OCI-LY7 (cell line): ENCODE measurements at regions not wholly inside any gene's neighbourhood (a gene's known extent, or its start where the extent isn't known, plus 50 kb on each side); places are given as distances from the start of the nearest gene placed in this dataset.

Source experiments
- BruUV-seq: library from RNA; stranded (reverse); fragments of 400-500 nt; replicated peaks from 2 replicates; lab custom pipeline; 2021; lab: Mats Ljungman, UMichigan
- CTCF ChIA-PET: fragments of 300-600 bp; sonication (Branson Sonifier 250); formaldehyde crosslinking; loops from one replicate; lab custom pipeline; 2022; ENCODE audit warnings: antibody characterized with exemption; ENCODE audit not compliant: unreplicated experiment; lab: Charles Lee
- POLR2A ChIA-PET: fragments of 300-600 bp; sonication (Branson Sonifier 250); formaldehyde crosslinking; loops from one replicate; lab custom pipeline; 2022; ENCODE audit warnings: antibody characterized with exemption; lab: Charles Lee
- DNase-seq: peaks from one replicate; pipeline ENCODE4 v3.0.0-alpha.2; 2015; ENCODE audit warnings: low spot score
- H2AFZ ChIP-seq: fragments of 200-600 bp; sonication (generic), shearing (Covaris generic); 2 replicates; pipeline ENCODE4 v1.6.1; 2014; ENCODE audit warnings: mild to moderate bottlenecking, antibody characterized with exemption, low read length, moderate library complexity
- H3K27ac ChIP-seq: fragments of 200-600 bp; sonication (generic); 2 replicates; pipeline ENCODE4 v1.5.1; 2014; ENCODE audit warnings: mixed run types, low read depth, mild to moderate bottlenecking, moderate library complexity, low read length, inconsistent platforms; ENCODE audit not compliant: poor library complexity, severe bottlenecking
- H3K36me3 ChIP-seq: fragments of 200-600 bp; sonication (generic); 2 replicates; pipeline ENCODE4 v1.6.1; 2014; ENCODE audit warnings: mild to moderate bottlenecking, antibody characterized with exemption, low read length, moderate library complexity, mixed read lengths; ENCODE audit not compliant: insufficient read depth
- H3K4me1 ChIP-seq: fragments of 200-600 bp; sonication (generic); 2 replicates; pipeline ENCODE4 v1.5.1; 2014; ENCODE audit warnings: mild to moderate bottlenecking, low read length; ENCODE audit not compliant: insufficient read depth, poor library complexity, severe bottlenecking
- H3K4me2 ChIP-seq: fragments of 200-600 bp; sonication (generic); 2 replicates; pipeline ENCODE4 v1.6.1; 2014; ENCODE audit warnings: mild to moderate bottlenecking, low read length
- H3K4me3 ChIP-seq: fragments of 200-600 bp; sonication (generic); 2 replicates; pipeline ENCODE4 v1.5.1; 2014; ENCODE audit warnings: mild to moderate bottlenecking, low read depth, low read length; ENCODE audit not compliant: poor library complexity, severe bottlenecking
- H3K79me2 ChIP-seq: fragments of 200-600 bp; sonication (generic); 2 replicates; pipeline ENCODE4 v1.6.1; 2016; ENCODE audit warnings: low read depth, mild to moderate bottlenecking, low read length, moderate library complexity, mixed read lengths; ENCODE audit not compliant: insufficient read depth
- H3K9me2 ChIP-seq: fragments of 200-600 bp; sonication (generic); 2 replicates; pipeline ENCODE4 v1.6.1; 2016; ENCODE audit warnings: mild to moderate bottlenecking, low read length, mixed read lengths; ENCODE audit not compliant: insufficient read depth
- H3K9me3 ChIP-seq: fragments of 200-600 bp; sonication (generic); 2 replicates; pipeline ENCODE4 v1.6.1; 2014; ENCODE audit warnings: mild to moderate bottlenecking, mixed run types, low read length, mixed read lengths
- H4K20me1 ChIP-seq: fragments of 200-600 bp; sonication (generic); 2 replicates; pipeline ENCODE4 v1.6.1; 2014; ENCODE audit warnings: mild to moderate bottlenecking, antibody characterized with exemption, low read length, moderate library complexity, mixed read lengths; ENCODE audit not compliant: insufficient read depth
- CTCF ChIP-seq: fragments of 200-600 bp; sonication (generic); conservative IDR thresholded peaks from 2 replicates; pipeline ENCODE4 v1.5.1; 2014; ENCODE audit warnings: mild to moderate bottlenecking, antibody characterized with exemption, low read length, moderate library complexity, mixed read lengths
- EZH2phosphoT487 ChIP-seq: fragments of 200-600 bp; sonication (generic); IDR thresholded peaks from 2 replicates; pipeline ENCODE4 v1.6.1; 2018; ENCODE audit warnings: low read depth, borderline replicate concordance, mild to moderate bottlenecking, mixed run types, antibody characterized with exemption, low read length, moderate library complexity, mixed read lengths
- intact Hi-C: fragments of 100-400 bp; cut with micrococcal nuclease; formaldehyde crosslinking; loops from one replicate; pipeline ENCODE4 v1.10.0; 2022; ENCODE audit not compliant: unreplicated experiment

- H3K4me3 ChIP-seq = no peak overlapping the region
- DNase-seq = no peak
- no peak overlapping the region for H2AFZ ChIP-seq
- H3K27ac ChIP-seq = no peak overlapping the region
- TF ChIP-seq EZH2phosphoT487 (no peak), CTCF (no peak)
- no peaks in the 10 kb centered on the region for H3K4me1 ChIP-seq
- POLR2A ChIA-PET = no interaction called here
- no peaks in the 10 kb centered on the region for H3K36me3 ChIP-seq
- CTCF ChIA-PET = no interaction called here
- H3K79me2 ChIP-seq = no peaks in the 10 kb centered on the region
- H4K20me1 ChIP-seq = no peaks in the 10 kb centered on the region
- no peaks in the 10 kb centered on the region for H3K9me3 ChIP-seq
- H3K9me2 ChIP-seq = no peaks in the 10 kb centered on the region
- H3K4me2 ChIP-seq = no peak overlapping the region
- intact Hi-C loops = no loop called here
- no TSS peak for BruUV-seq
These were observed 216.3 kb downstream of the IGSF11 start for GRCh38 chr3:118818386-118818785.

- Histone ChIP-seq H3K36me3 (no peaks in the 10 kb centered on the region), H4K20me1 (no peaks in the 10 kb centered on the region), H3K9me2 (no peaks in the 10 kb centered on the region), H3K4me3 (no peak overlapping the region), H3K27ac (no peak overlapping the region), H3K4me2 (no peak overlapping the region), H3K79me2 (no peaks in the 10 kb centered on the region), H3K4me1 (no peaks in the 10 kb centered on the region), H3K9me3 (no peaks in the 10 kb centered on the region), H2AFZ (no peak overlapping the region)
- TF ChIP-seq EZH2phosphoT487 = no peak
- TF ChIP-seq CTCF = no peak
- DNase-seq = no peak
- ChIA-PET CTCF (no interaction called here), POLR2A (interaction anchor here (2.4 kb wide), 1 partner anchor 11 kb away, joined by 5 read pairs; no protein-coding TSS in a partner anchor)
- intact Hi-C loops = no loop called here
- no TSS peak for BruUV-seq
These were observed 211.0 kb downstream of the IGSF11 start for GRCh38 chr3:118823626-118824025.

GRCh38 chr3:118827446-118827845 lies 207.2 kb downstream of the IGSF11 start:
- TF ChIP-seq EZH2phosphoT487 (no peak), CTCF (no peak)
- Histone ChIP-seq H3K4me3 (no peak overlapping the region), H3K9me3 (no peaks in the 10 kb centered on the region), H3K4me2 (no peak overlapping the region), H2AFZ (no peak overlapping the region), H4K20me1 (no peaks in the 10 kb centered on the region), H3K79me2 (no peaks in the 10 kb centered on the region), H3K9me2 (no peaks in the 10 kb centered on the region), H3K4me1 (no peaks in the 10 kb centered on the region), H3K27ac (no peak overlapping the region), H3K36me3 (no peaks in the 10 kb centered on the region)
- ChIA-PET POLR2A (no interaction called here), CTCF (no interaction called here)
- no peak for DNase-seq
- BruUV-seq = no TSS peak
- intact Hi-C loops = no loop called here
